Heart left ventricle (tissue), 16 donors: ENCODE measurements at regions not wholly inside any gene's neighbourhood (a gene's known extent, or its start where the extent isn't known, plus 50 kb on each side); places are given as distances from the start of the nearest gene placed in this dataset.

Experiments used
- ATAC-seq, 4 donors: fragments of 200-7000 bp; cut with Tn5 transposase; one replicate each; pipeline ENCODE4 v1.9.1; 2020 to 2022; ENCODE audit warnings: moderate library complexity in 4 of 4, mild to moderate bottlenecking in 3 of 4, moderate number of reproducible peaks in 1 of 4
- DNase-seq, 5 donors: peaks; one replicate each; pipeline ENCODE4 v3.0.0-alpha.2; 2020
- H3K27ac ChIP-seq, 12 donors: fragments of 200-600 bp; sonication (generic) in 4 of 12; one replicate each; pipeline versions ENCODE4 v1.5.0 to v1.8.0; 2016 to 2022; ENCODE audit warnings: mild to moderate bottlenecking in 2 of 12
- H3K27me3 ChIP-seq, 9 donors: fragments of 200-600 bp; sonication (generic) in 2 of 9; one replicate each; pipeline versions ENCODE4 v1.5.1 to v1.8.0; 2016 to 2022; ENCODE audit warnings: mild to moderate bottlenecking in 3 of 9
- H3K36me3 ChIP-seq, 9 donors: fragments of 200-600 bp; sonication (generic) in 2 of 9; one replicate each; pipeline versions ENCODE4 v1.5.0 to v1.8.0; 2018 to 2022; ENCODE audit warnings: mild to moderate bottlenecking in 2 of 9
- H3K4me1 ChIP-seq, 12 donors: fragments of 200-600 bp; sonication (generic) in 4 of 12; one replicate each; pipeline versions ENCODE4 v1.5.0 to v1.8.0; 2016 to 2022; ENCODE audit warnings: mild to moderate bottlenecking in 3 of 12
- H3K4me3 ChIP-seq, 12 donors: fragments of 200-600 bp; sonication (generic) in 4 of 12; one replicate each; pipeline versions ENCODE4 v1.5.0 to v1.8.0; 2017 to 2022; ENCODE audit warnings: mild to moderate bottlenecking in 9 of 12, moderate library complexity in 4 of 12
- H3K9me3 ChIP-seq, 12 donors: fragments of 200-600 bp; sonication (generic) in 4 of 12; one replicate each; pipeline versions ENCODE4 v1.5.0 to v1.8.0; 2016 to 2022; ENCODE audit warnings: mild to moderate bottlenecking in 1 of 12
- CTCF ChIP-seq, 12 donors: fragments of 200-600 bp; sonication (generic) in 4 of 12; IDR thresholded peaks; one replicate each; pipeline versions ENCODE4 v1.5.0 to v1.8.0; 2018 to 2022; ENCODE audit warnings: antibody characterized with exemption in 12 of 12, mild to moderate bottlenecking in 5 of 12
- POLR2A ChIP-seq, 2 donors: fragments of 450-650 bp; IDR thresholded peaks; one replicate each; pipeline ENCODE4 v1.6.1; 2017; ENCODE audit warnings: antibody characterized with exemption in 2 of 2, mild to moderate bottlenecking in 2 of 2, moderate library complexity in 2 of 2
- WGBS, 4 donors: extraction: QIAGEN DNeasy Blood & Tissue Kit in 2 of 4; methylation state at CpG; one replicate each; pipeline versions ENCODE4 v1.1.5 to v1.1.7; 2013 to 2018; 5-methylcytosine and 5-hydroxymethylcytosine counted together
- intact Hi-C, 10 donors: fragments of 100-400 bp; cut with DNase I; formaldehyde crosslinking; loops; one replicate each; pipeline versions ENCODE4 v1.11.1 to v1.14.2; 2022
- donor health status: ischemic (EF 13 %, LVEDD 7.1; RV severe dilation, severe dysfunction).
- donor health status: healthy with polysubstance abuse.
- donor health status: DM: no; HTN: yes; CAD: no.
- donor health status: DM: no; HTN: no; CAD: no.
- donor health status: ischemic (EF 25% LVEDD 6.9; RV normal size, moderate dysfunction).
- donor health status: ischemic (EF 25% LVEDD 5.7; RV mildly dilated, moderate dysfunction).
- donor health status: healthy.
- donor health status: DM: yes; HTN: yes; CAD: no.
- donor health status: ischemic (EF 35%, LVEDD 5.7; RV mildly dilated, moderate dysfunction).
- donor health status: nonischemic (EF 11% LVEDD 7.7; RV severe dilation, severe dysfunction).
- donor health status: DM: yes; HTN: yes; CAD: no.
- donor health status: PGD.
- donor health status: ischemic (EF 29% LVEDD 5.4; RV normal size, mild dysfunction).
- donor health status: nonischemic (EF 23%, LVEDD 6.1; RV moderate dilation, normal function).

- H3K4me3 ChIP-seq, result no peak overlapping the region
- peaks cover 0 to 4% (median 0%) of the 10 kb centered on the region in 12 donors for H3K9me3 ChIP-seq
- TF ChIP-seq CTCF (IDR thresholded peaks at IDR 0.05), result no peak
- TF ChIP-seq POLR2A (IDR thresholded peaks at IDR 0.05), result no peak
- DNase-seq, result no peak
- intact Hi-C loops, result no loop called here
- 78 to 90% (median 87%) methylated on average over 2 of the region's 2 CpGs for WGBS, 4 donors
- H3K27me3 ChIP-seq, result no peaks in the 10 kb centered on the region
- no peaks in the 10 kb centered on the region for H3K4me1 ChIP-seq
- ATAC-seq, result no peak
- no peak overlapping the region for H3K27ac ChIP-seq
- no peaks in the 10 kb centered on the region for H3K36me3 ChIP-seq
Measured at GRCh38 chr7:53690411-53690810, 655.0 kb downstream of the POM121L12 start.

GRCh38 chr7:53697913-53698312 lies 662.5 kb downstream of the POM121L12 start:
- DNase-seq (no peak), ATAC-seq (no peak)
- Histone ChIP-seq H3K27ac (no peak overlapping the region), H3K27me3 (no peaks in the 10 kb centered on the region), H3K9me3 (no peaks in the 10 kb centered on the region), H3K36me3 (no peaks in the 10 kb centered on the region), H3K4me3 (no peak overlapping the region), H3K4me1 (no peaks in the 10 kb centered on the region)
- TF ChIP-seq POLR2A (IDR thresholded peaks at IDR 0.05) (no peak), CTCF (IDR thresholded peaks at IDR 0.05) (no peak)
- intact Hi-C loops, result no loop called here
- 41 to 64% (median 57%) methylated on average over 1 of the region's 1 CpG for WGBS, 4 donors

- Histone ChIP-seq H3K4me1 (no peaks in the 10 kb centered on the region), H3K4me3 (no peak overlapping the region), H3K36me3 (no peaks in the 10 kb centered on the region), H3K9me3 (no peaks in the 10 kb centered on the region), H3K27ac (no peak overlapping the region), H3K27me3 (no peaks in the 10 kb centered on the region)
- intact Hi-C loops, result no loop called here
- ATAC-seq (no peak), DNase-seq (no peak)
- no peak for TF ChIP-seq POLR2A (IDR thresholded peaks at IDR 0.05)
- TF ChIP-seq CTCF (IDR thresholded peaks at IDR 0.05), result no peak
- WGBS, 4 donors, result 82 to 91% (median 87%) methylated on average over 5 of the region's 5 CpGs
Measured at GRCh38 chr7:53699215-53699837, 663.9 kb downstream of the POM121L12 start.

- TF ChIP-seq CTCF (IDR thresholded peaks at IDR 0.05) (no peak), POLR2A (IDR thresholded peaks at IDR 0.05) (no peak)
- Histone ChIP-seq H3K4me1 (no peaks in the 10 kb centered on the region), H3K27me3 (no peaks in the 10 kb centered on the region), H3K36me3 (no peaks in the 10 kb centered on the region), H3K27ac (no peak overlapping the region), H3K9me3 (peaks cover 0 to 9% (median 0%) of the 10 kb centered on the region in 12 donors), H3K4me3 (no peak overlapping the region)
- WGBS, 4 donors, result 76 to 90% (median 83%) methylated on average over 3 of the region's 3 CpGs
- DNase-seq (no peak), ATAC-seq (no peak)
- intact Hi-C loops, result no loop called here
Measured at GRCh38 chr7:53719122-53719521, 683.7 kb downstream of the POM121L12 start.
